ENCODE measurements at regions not wholly inside any gene's neighbourhood (a gene's known extent, or its start where the extent isn't known, plus 50 kb on each side); places are given as distances from the start of the nearest gene placed in this dataset.

- TF ChIP-seq, protein P1, sequence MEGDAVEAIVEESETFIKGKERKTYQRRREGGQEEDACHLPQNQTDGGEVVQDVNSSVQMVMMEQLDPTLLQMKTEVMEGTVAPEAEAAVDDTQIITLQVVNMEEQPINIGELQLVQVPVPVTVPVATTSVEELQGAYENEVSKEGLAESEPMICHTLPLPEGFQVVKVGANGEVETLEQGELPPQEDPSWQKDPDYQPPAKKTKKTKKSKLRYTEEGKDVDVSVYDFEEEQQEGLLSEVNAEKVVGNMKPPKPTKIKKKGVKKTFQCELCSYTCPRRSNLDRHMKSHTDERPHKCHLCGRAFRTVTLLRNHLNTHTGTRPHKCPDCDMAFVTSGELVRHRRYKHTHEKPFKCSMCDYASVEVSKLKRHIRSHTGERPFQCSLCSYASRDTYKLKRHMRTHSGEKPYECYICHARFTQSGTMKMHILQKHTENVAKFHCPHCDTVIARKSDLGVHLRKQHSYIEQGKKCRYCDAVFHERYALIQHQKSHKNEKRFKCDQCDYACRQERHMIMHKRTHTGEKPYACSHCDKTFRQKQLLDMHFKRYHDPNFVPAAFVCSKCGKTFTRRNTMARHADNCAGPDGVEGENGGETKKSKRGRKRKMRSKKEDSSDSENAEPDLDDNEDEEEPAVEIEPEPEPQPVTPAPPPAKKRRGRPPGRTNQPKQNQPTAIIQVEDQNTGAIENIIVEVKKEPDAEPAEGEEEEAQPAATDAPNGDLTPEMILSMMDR (IDR thresholded peaks at IDR 0.05), result no peak
- TF ChIP-seq POLR2A (IDR thresholded peaks at IDR 0.05), result no peak
These were observed 252.4 kb upstream of the SYT1 start for GRCh38 chr12:78612190-78612589.
